SK-N-SH treated with all-trans-retinoic acid at 6 μM for 48 hours (cell line): ENCODE measurements at regions not wholly inside any gene's neighbourhood (a gene's known extent, or its start where the extent isn't known, plus 50 kb on each side); places are given as distances from the start of the nearest gene placed in this dataset.

Source experiments
- ATAC-seq: fragments of 200-7000 bp; cut with Tn5 transposase; 3 replicates; pipeline ENCODE4 v1.9.1; 2020; ENCODE audit warnings: mild to moderate bottlenecking, moderate library complexity
- ARNTL ChIP-seq: fragments of 450-650 bp; formaldehyde crosslinking; IDR thresholded peaks from 2 replicates; pipeline ENCODE4 v1.5.0; 2020; ENCODE audit warnings: low read depth, mild to moderate bottlenecking, moderate library complexity, borderline replicate concordance
- BACH2 ChIP-seq: fragments of 250-450 bp; sonication (Bioruptor Pico); IDR thresholded peaks from 2 replicates; pipeline ENCODE4 v1.9.0; 2021; ENCODE audit warnings: mild to moderate bottlenecking, borderline replicate concordance
- CSDC2 ChIP-seq: fragments of 250-450 bp; sonication (Bioruptor Pico); IDR thresholded peaks from 2 replicates; pipeline ENCODE4 v1.5.0; 2020; ENCODE audit warnings: mild to moderate bottlenecking, moderate library complexity
- ISL1 ChIP-seq: fragments of 250-450 bp; sonication (Bioruptor Pico); IDR thresholded peaks from 2 replicates; pipeline ENCODE4 v2.1.2; 2022; ENCODE audit warnings: mild to moderate bottlenecking, moderate library complexity
- OSR1 ChIP-seq: fragments of 250-450 bp; sonication (Bioruptor Pico); IDR thresholded peaks from 2 replicates; pipeline ENCODE4 v1.8.0; 2022; ENCODE audit warnings: moderate library complexity, mild to moderate bottlenecking, inconsistent platforms
- PPARA ChIP-seq: fragments of 250-450 bp; sonication (Bioruptor Pico); IDR thresholded peaks from 2 replicates; pipeline ENCODE4 v1.5.0; 2020; ENCODE audit warnings: mild to moderate bottlenecking, borderline replicate concordance
- RARB ChIP-seq: fragments of 250-450 bp; sonication (Bioruptor Pico); IDR thresholded peaks from 2 replicates; pipeline ENCODE4 v1.8.0; 2021; ENCODE audit warnings: mild to moderate bottlenecking, moderate library complexity
- TCF4 ChIP-seq: fragments of 250-450 bp; sonication (Bioruptor Pico); IDR thresholded peaks from 2 replicates; pipeline ENCODE4 v1.8.0; 2021; ENCODE audit warnings: mild to moderate bottlenecking, moderate library complexity, borderline replicate concordance
- TOX ChIP-seq: fragments of 250-450 bp; sonication (Bioruptor Pico); IDR thresholded peaks from 2 replicates; pipeline ENCODE4 v1.8.0; 2021; ENCODE audit warnings: mild to moderate bottlenecking, moderate library complexity, borderline replicate concordance
- TSHZ2 ChIP-seq: fragments of 250-450 bp; sonication (Bioruptor Pico); IDR thresholded peaks from 2 replicates; pipeline ENCODE4 v1.5.0; 2020; ENCODE audit warnings: mild to moderate bottlenecking, moderate library complexity
- ZC3H10 ChIP-seq: fragments of 250-450 bp; sonication (Bioruptor Pico); IDR thresholded peaks from 2 replicates; pipeline ENCODE4 v1.5.1; 2021; ENCODE audit warnings: mild to moderate bottlenecking, moderate library complexity
- ZFP30 ChIP-seq: fragments of 450-650 bp; formaldehyde crosslinking; IDR thresholded peaks from 2 replicates; pipeline ENCODE4 v1.5.0; 2022; ENCODE audit warnings: mild to moderate bottlenecking, moderate library complexity
- ZNF565 ChIP-seq: fragments of 450-650 bp; formaldehyde crosslinking; conservative IDR thresholded peaks from 2 replicates; pipeline ENCODE4 v1.5.0; 2020; ENCODE audit warnings: low read depth, mild to moderate bottlenecking, moderate library complexity
- ZNF70 ChIP-seq: fragments of 450-650 bp; formaldehyde crosslinking; IDR thresholded peaks from 2 replicates; pipeline ENCODE4 v1.5.0; 2020; ENCODE audit warnings: mild to moderate bottlenecking, moderate library complexity
- ZNF8 ChIP-seq: fragments of 450-650 bp; formaldehyde crosslinking; IDR thresholded peaks from 2 replicates; pipeline ENCODE4 v1.5.0; 2020; ENCODE audit warnings: mild to moderate bottlenecking, moderate library complexity
- TF ChIP-seq, protein P1 (sequence below): fragments of 250-450 bp; sonication (Bioruptor Pico); IDR thresholded peaks from 2 replicates; pipeline ENCODE4 v1.8.0; 2021; ENCODE audit warnings: low read depth, mild to moderate bottlenecking, moderate library complexity, borderline replicate concordance
- TF ChIP-seq, protein P2 (sequence below): fragments of 250-450 bp; sonication (Bioruptor Pico); IDR thresholded peaks from 2 replicates; pipeline ENCODE4 v1.5.1; 2020; ENCODE audit warnings: low read depth, mild to moderate bottlenecking, moderate library complexity

- no peak for ATAC-seq
- no peak for TF ChIP-seq TSHZ2
- TF ChIP-seq CSDC2 (CRISPR knock-in tag), result no peak
- TF ChIP-seq ZNF70 (CRISPR knock-in tag), result no peak
- TF ChIP-seq ZC3H10, result no peak
- TF ChIP-seq, all 23 proteins: peak for 0
Measured at GRCh38 chr5:37899037-37899436, 59.2 kb upstream of the GDNF start.

DNA sequence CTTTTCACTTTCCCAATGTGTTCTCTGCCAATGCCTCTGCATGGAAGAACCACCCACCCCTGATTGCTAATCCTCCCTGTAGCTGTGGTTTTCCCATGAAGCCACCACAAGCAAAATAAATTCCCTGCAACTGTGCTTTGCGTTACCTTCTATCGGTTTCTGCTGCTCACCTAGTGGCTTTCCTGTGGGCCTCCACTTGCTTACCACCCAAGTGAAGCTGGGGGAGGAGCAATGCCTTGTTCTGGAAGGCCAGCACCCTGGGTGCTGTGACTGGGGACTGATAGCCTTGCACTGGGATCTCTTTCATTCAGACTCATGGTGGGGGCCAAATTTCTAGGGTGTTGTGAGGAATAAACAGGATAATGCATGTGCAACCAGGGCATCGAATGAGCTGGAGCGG is 56.3 kb upstream of the GDNF start:
- no peak for ATAC-seq

DNA sequence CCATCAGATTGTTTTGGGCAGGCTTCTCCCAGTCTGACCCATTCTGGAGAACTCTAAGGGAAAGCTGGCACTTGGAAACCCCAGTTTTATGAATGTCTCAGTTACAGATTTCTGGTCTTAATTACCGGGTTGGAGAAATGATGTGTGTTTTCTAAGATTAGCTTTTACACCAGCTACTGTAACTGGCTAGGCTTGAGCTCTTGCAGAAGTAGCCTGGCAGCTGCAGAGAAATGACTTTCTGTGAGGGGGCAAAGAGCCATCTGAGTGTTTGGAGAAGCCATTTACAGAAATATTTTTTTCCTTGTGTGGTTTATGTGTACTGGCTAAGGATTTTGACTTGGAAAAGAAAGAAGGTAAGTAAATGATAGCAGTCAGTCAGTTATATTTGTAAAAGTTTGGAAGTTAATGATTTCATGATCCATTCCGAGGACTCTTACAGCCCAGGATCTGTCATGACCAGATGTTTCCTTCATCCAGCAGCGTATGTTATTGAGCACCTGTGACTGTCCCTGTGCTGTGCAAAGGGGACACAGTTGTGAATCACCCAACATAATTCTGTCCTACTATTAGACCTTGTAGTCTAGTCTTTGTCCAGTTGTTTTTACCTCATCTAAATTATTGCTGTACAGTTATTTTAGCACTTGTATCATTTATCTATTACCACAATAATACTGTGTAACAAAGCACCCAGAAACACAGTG is 53.7 kb upstream of the GDNF start:
- no peak for TF ChIP-seq ZFP30 (CRISPR knock-in tag)
- TF ChIP-seq, protein P1, sequence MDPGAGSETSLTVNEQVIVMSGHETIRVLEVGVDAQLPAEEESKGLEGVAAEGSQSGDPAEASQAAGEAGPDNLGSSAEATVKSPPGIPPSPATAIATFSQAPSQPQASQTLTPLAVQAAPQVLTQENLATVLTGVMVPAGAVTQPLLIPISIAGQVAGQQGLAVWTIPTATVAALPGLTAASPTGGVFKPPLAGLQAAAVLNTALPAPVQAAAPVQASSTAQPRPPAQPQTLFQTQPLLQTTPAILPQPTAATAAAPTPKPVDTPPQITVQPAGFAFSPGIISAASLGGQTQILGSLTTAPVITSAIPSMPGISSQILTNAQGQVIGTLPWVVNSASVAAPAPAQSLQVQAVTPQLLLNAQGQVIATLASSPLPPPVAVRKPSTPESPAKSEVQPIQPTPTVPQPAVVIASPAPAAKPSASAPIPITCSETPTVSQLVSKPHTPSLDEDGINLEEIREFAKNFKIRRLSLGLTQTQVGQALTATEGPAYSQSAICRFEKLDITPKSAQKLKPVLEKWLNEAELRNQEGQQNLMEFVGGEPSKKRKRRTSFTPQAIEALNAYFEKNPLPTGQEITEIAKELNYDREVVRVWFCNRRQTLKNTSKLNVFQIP (CRISPR knock-in tag), result no peak
- TF ChIP-seq TCF4, result no peak
- TF ChIP-seq ARNTL, result no peak
- no peak for TF ChIP-seq CSDC2 (CRISPR knock-in tag)
- TF ChIP-seq ISL1 (CRISPR knock-in tag), result no peak
- TF ChIP-seq ZC3H10, result no peak
- ATAC-seq, result no peak

More for the DNA sequence above, 56.3 kb upstream of the GDNF start:
- TF ChIP-seq, protein P2, sequence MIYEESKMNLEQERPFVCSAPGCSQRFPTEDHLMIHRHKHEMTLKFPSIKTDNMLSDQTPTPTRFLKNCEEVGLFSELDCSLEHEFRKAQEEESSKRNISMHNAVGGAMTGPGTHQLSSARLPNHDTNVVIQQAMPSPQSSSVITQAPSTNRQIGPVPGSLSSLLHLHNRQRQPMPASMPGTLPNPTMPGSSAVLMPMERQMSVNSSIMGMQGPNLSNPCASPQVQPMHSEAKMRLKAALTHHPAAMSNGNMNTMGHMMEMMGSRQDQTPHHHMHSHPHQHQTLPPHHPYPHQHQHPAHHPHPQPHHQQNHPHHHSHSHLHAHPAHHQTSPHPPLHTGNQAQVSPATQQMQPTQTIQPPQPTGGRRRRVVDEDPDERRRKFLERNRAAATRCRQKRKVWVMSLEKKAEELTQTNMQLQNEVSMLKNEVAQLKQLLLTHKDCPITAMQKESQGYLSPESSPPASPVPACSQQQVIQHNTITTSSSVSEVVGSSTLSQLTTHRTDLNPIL (CRISPR knock-in tag), result no peak
- TF ChIP-seq BACH2 (CRISPR knock-in tag), result no peak
- no peak for TF ChIP-seq OSR1 (CRISPR knock-in tag)
- TF ChIP-seq RARB (CRISPR knock-in tag), result no peak
- no peak for TF ChIP-seq TOX (CRISPR knock-in tag)
- no peak for TF ChIP-seq ZC3H10
- TF ChIP-seq TCF4, result no peak
- no peak for TF ChIP-seq ZNF8
- TF ChIP-seq PPARA (CRISPR knock-in tag), result no peak
- TF ChIP-seq, protein P1 (CRISPR knock-in tag), result no peak
- no peak for TF ChIP-seq TSHZ2
- no peak for TF ChIP-seq ISL1 (CRISPR knock-in tag)
- TF ChIP-seq ZNF70 (CRISPR knock-in tag), result no peak

DNA sequence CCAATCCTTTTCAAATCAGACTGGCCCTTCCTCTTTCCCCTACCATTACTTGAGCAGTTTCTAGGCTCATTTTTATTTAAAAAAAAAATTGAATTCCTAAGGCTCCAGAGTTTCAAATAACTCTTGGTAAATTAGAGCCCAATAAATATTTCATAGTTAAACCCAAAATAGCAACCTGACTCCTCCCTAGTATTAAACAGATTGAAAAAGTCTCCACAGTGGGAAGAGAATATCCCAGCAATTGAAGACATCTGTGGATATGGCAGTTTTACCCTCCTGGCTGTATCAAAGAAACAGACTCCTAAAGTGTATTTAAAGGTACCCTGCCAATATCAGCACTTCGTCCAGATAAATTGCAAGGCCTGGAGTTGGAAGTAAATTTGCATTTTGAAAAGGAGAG is 52.7 kb upstream of the GDNF start:
- no peak for ATAC-seq
- TF ChIP-seq ZNF565 (CRISPR knock-in tag) (no peak), BACH2 (CRISPR knock-in tag) (no peak)
